HG03378 (cell line): ENCODE measurements at regions not wholly inside any gene's neighbourhood (a gene's known extent, or its start where the extent isn't known, plus 50 kb on each side); places are given as distances from the start of the nearest gene placed in this dataset.
"Not testable (repeated sequence)": the region's sequence is repeated elsewhere in the genome, so short reads cannot be mapped to it uniquely, and the experiment has no call there.

Source experiments
- ATAC-seq: cut with Tn5 transposase; IDR thresholded peaks from one replicate; pipeline ENCODE4 v1.9.1; 2021; ENCODE audit warnings: mild to moderate bottlenecking, moderate library complexity; ENCODE audit not compliant: unreplicated experiment

DNA sequence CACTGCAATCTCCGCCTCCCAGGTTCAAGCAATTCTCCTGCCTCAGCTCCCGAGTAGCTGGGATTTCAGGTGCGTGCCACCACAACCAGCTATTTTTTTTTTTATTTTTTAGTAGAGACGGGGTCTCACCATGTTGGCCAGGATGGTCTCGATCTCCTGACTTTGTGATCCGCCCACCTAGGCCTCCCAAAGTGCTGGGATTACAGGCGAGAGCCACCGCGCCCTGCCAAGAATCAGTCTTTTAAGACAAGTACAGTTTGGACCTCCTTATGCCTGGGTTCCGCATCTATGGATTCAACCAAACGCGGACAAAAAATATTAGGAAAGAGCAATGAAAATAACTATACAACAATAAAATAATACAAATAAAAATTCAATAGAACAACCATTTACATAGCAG, 285.9 kb upstream of the HS6ST1 start:
- ATAC-seq = not testable (repeated sequence)

DNA sequence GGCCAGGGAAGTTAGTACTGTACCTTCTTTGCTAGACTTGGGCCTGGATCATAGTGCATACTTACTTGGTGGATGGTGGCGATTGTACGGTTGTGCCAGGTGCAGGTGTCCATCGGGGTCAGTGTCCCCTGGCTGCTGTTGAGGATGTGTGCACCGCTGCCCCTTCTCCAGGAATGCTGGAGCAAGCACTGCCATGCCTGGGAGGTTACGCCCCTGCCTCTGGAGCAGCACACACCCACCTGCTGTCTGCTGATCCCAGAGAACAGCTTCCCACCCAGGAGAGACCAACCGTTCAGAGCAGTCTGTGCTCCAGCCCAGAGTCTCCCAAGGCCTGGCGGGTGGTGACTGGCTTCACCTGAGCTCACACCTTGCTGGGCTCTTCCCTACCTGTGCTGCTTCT, 286.8 kb upstream of the HS6ST1 start:
- ATAC-seq = no peak

DNA sequence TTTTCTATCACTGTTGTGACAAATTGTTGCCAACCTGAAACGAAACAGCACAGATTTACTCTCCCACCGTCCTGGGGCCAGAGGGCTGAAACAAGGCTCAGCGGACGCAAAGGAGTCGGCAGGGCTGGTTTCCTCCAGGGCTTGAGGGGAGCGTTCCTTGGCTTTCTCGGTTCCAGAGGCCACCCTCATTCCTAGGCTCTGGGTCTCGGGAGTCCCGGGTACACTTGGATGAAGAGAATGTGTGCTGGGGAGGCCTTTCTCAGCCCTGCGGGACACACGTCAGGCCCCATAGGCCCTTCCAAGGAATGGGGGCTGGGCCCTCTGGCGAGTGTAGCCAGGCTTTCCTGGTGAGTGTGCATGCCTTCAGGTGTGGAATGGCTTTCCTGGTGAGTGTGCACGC, 287.3 kb upstream of the HS6ST1 start:
- ATAC-seq = no peak

DNA sequence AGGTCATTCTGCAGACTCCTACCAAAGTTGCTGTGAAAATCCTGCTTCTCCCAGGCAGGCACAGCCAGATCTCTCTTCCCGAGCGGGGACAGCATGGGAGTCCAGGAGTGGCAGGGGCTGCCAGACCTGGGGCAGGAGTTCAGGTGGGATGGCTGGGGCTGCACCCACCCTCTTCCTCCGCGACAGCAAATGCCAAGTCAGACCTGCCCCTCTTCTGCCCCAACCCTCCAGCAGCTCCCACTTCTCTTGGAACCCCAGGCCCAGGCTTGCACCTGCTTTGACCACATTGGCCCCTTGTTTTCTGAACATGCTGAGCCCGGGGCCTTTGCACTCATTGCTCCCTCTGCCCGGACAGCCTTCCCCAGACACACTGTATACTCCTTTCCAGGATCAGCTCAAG, 288.2 kb upstream of the HS6ST1 start:
- no peak for ATAC-seq

DNA sequence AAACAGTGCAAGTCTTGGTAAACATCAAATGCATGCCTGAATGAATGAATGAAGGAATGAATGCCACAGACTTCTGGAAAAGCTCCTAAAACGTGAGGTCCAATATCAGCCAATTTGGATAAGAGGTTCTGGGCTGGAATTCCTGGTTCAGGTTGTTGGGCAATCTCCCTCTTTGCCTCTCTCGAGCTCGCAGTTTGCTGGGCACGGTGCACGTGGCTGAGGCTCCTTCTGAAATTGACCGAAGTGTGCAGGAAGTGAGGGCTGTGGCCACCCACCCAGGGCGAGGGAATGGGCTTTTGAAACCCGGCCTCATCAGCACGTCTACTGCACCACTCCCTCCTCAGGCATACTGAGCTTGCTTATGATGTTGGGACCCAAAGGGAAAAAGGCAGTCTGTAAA, 288.8 kb upstream of the HS6ST1 start:
- ATAC-seq = no peak

DNA sequence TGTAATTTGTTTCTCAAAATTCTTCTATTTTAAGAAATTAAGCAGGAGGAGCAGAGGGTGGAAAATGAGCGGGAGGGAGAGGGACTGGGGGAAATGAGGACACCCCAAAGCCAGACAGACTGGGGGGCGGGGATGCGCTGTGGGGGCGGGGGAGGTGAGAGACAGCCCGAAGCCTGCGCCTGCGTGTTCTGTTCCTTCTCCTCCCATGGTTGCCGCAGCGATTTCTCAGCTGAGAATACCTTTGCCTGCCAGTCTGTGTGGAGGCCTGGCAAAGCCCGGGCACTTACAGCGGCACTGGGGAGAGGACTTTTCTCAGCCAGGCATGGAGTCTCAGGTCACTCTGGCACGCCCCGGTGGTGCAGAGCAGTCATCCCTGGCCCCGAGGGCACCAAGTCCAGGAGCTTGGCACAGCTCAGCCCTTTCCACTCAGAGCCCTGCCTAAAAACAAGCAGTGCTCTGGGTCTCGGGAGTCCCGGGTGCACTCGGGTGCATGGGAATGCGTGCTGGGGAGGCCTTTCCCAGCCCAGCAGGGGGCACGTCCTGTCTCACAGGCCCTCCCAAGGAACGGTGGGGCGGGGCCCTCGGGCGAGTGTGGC, 289.3 kb upstream of the HS6ST1 start:
- ATAC-seq = no peak

DNA sequence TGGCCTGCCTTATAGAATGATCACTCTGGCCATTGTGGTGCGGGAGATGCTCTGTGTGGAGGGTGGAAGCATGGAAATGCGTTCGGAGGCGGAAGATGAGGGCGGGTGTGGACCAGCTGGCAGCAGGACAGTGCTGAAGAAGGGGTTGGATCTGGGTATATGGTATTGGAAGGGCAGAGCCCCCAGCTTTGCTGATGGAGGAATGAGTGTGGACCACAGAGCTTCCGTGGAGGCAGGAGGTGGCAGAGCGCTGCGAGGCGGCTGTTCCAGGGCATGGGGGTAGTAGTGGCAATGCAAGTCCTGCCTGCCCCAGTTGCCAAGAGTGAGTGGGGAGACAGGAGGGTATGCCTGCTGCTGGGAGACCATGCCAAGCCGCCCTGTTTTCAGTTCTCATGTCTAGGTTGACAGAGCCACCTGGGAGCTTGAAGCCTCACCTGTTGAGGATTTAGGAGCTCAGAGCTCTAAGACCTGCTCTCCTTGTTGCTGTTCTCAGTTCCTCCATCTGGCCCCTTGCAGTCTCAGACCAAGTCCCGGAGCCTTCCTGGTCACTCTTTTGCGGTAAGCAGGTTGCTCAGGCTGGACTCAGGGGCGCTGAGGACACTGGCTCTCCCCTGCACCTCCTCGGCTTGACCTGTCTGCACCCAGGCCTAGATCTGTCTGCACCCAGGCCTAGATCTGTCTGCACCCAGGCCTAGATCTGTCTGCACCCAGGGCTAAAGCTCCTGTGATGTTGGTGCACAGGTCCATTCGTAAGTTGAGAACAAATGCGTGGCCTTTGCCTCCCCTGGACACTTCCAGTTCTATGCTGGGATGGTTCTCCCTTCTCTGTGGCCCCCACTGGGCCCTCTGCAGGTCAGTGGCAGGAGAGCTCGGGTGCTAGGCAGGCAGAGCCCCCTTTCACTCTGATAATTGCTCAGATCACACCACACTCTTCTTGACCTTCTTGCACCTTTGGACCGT, 290.5 kb upstream of the HS6ST1 start:
- ATAC-seq = no peak

DNA sequence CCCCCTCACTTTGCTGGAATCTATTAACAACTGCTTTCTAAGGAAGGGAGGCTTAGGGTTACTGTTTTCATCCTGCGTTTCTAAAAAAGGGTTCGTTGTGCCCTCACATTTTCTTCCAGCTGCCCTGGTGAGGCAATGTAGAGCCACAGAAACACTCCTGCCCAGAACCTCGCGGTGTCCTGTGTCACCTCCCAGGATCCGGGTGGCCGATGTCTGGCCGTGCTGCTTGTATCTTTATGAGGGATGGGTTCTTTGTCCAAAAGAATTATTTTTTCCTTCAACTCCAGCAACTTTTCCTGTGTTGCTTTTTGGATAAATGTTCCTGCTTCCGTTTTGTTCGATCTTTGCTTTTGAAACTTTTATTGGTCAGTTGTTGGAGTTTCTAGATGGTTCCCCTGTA, 291.8 kb upstream of the HS6ST1 start:
- no peak for ATAC-seq

DNA sequence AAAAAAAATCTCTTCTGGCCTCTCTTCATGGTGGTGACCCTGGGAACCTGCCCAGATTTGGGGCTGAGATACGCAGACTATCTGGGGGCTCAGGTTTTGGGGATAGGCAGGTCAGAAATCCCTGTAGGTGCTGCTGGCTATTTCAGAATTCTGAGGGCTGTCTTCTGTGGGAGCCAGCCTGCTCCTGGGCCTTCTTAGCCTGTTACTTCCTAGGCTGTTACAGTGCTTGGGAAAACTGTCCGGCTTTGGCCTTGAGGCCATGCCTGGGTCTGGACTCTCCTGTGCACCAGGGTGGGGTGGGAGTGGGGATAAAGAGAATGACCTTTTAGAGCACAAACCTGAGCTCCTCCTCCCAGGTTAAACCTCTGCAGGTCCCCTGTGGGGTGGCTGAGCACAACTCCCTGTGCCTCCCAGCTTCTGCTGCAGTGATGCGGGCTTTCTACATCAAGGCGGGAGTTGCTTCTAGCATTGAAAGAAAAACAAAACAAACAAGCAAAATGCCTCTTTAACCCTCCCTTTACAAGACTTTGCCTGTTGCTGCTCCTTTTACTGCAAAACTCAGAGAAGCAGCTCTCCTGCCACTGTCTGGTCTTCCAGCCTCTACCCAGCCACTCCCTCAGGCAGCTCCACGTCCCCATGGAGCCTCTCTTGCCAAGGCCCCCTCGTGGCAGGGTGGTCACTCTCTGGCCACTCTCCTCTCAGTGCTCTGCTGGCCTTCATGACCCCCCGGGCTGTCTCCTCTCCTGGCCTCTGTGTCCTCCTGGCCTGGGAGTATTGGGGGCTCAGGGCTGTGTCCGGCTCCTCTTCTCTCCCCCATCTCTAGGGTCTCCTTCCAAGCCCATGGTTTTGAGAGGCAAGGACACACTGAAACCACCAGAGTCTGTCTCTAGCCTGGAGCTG, 293.0 kb upstream of the HS6ST1 start:
- ATAC-seq = no peak

DNA sequence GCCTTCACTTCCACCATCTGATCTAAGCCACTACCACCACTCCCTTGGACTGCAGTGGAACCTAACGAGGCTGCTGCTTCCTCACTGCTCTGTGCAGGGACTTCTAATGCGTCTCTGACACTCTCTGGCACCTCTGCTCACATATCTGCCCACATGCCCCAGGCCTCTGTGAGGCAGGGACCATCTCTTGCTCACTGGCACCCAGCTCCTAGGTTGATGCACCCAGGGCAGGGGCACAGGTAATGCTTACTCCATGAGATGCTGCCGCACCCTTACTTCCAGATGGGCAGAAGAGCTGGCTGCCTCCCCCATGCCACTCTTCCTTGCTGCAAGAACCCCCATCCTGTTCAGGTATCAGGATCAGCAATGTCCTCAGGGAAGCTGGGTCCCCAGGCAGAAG, 294.0 kb upstream of the HS6ST1 start:
- no peak for ATAC-seq

DNA sequence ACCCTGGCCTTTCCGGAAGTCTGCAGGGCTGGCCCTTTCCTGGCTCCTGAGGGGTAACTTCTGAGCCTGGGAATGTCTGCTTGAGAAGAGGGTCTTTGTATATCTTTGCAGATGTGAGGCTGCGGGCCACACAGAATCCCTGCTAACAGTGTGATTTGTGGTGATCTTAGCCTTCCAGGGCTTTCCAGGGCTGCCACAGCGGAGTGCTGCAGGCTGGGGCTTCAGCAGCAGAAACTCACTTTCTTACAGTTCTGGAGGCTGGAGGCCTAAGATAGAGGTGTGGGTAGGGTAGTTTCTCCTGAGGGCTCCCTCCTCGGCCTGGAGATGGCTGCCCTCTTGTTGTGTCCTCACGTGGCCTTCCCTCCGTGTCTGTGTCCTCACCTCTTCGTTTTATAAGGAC, 294.7 kb upstream of the HS6ST1 start:
- ATAC-seq = no peak

DNA sequence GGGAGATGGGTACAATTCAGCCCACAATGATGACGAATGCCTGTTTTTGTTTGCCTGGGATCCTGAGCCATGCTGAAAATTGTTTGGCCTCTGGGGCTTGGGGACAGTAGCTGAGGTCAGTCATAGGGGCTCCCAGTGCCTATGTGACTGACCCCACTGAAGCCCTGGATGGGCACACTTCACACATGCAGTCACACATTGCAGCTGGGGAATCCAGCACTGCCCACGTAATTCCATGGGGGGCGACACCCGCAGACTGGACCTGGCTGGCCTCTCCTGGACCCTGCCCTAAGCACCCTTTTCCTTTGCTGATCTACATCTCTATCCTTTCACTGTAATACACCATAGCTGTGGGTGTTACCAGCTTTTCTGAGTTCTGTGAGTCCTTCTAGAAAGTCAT, 295.2 kb upstream of the HS6ST1 start:
- ATAC-seq = no peak

DNA sequence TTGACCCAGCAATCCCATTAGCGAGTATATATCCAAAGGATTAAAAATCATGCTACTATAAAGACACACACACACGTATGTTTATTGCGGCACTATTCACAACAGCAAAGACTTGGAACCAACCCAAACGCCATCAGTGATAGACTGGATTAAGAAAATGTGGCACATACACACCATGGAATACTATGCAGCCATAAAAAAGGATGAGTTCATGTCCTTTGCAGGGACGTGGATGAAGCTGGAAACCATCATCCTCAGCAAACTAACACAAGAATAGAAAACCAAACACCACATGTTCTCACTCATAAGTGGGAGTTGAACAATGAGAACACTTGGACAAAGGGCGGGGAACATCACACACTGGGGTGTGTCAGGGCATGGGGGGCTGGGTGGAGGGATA, 296.2 kb upstream of the HS6ST1 start:
- ATAC-seq = not testable (repeated sequence)

DNA sequence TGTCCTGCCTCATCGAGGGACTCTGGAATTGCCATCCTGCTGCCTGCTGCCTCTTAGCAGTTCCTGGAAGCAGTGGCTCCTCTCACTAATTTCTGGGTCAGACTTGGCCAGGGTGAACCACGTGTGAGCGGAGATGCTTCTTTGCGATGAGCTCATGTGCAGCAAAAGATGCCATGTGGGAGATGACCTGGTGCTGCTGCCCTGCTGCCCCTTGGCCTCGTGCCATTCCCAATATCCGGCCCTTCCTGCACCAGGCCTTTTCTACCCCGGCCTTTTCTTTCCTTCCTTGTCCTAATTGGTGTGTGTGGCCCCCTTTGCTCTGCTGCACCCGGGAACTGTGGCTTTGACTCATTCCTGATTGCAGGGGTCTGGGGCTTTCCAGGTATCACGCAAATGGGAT, 296.9 kb upstream of the HS6ST1 start:
- ATAC-seq = no peak

DNA sequence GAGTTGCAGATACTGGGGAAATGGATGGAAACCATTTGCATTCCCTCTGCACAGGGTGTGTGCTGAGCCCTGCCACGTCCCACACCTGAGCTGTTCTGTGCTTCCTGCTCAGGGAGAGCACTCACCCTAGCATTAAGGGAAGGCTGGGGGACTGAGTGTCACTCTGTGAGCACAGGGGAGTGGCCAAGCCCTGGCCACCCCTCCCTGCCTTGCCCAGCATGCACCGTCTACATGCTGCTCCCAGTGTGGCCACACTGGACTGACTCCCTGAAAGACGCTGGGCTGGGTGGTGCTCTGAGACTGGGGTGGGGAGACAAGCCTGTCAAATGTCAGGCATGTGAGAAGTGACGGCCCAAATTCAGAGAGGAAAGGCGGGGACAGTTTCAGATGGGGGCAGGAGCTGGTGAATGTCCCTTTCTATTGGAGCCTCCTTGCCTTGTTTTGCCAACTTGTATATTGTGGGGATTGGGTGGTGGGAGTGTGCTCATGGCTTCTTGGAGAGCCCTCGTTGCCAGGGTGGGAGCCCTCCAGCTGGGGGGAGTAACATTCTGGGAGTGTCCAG, 298.4 kb upstream of the HS6ST1 start:
- ATAC-seq = no peak

DNA sequence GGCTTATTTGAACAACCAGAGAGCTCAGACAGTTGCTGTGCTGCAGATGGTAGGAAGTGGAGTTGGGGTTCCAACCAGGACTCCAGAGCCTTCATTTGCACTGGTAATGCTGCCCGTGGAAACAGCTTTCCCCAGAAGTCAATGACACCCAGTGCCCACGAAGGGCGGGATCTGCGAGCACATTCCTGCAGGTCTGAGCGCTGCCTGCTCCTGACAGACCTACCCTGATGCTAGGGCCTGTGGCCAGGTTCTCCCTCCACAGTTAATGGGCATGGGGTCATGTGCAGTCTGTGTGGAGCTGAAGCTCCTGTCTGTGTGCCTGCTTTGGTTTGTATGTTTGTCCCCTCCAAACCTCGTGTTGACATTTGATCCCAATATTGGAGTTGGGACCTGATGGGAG, 299.0 kb upstream of the HS6ST1 start:
- ATAC-seq = no peak

DNA sequence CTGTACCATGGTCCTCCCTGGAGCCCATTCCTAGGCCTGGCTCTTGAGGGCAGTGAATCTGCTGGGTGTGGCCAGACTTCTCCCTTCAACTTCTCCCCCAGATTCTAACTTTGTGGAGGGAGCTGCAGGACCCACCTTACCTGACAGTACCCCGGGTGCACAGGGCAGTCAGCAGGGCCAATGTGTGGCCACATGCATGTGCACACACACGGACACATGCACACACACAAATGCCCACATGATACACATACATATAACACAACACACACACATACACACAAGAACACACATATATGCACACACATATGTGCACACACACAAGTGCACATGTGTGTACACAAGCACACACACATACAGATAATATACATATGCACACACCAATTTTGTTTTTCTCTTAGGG, 300.0 kb upstream of the HS6ST1 start:
- ATAC-seq = no peak

DNA sequence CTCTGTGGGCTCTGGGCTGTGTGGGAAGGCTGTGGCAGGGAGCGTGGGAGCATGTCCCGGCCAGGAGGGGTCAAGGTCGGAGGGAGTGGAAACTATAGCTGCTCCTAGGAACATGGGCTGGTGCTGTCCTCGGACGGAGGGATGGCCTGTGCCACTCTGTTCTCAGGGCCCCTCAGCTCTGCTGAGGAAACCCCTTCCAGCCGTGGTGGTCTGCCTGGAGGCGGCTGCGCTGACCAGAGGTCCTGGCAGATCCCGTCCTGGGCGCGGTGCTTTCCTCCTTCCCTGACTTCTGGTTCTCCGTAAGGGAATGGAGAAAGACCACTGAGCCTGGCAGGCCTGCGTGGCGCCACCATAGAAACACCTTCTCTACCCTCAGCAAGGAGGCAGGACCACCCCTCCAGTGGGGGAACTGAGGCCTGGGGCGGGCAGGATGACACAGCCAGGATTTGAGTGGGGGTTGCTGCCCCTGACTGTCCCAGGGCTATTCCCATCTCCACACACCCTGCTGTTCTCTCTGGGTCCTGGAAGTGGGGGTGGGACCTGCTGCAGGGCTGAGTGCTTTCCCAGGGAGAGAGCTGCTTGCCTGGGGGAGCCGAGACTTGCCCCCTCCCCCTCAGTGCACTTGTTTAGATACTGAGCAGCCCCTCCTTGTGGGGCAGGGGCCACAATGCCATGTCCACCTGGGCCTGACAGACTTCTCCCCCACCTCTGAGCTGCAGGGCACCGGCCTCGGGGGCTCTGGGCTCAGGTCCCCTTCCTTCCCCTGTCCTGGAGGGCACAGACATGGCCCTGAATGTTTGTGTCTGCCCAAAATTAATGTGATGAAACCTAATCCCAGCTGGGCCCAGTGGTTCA, 301.0 kb upstream of the HS6ST1 start:
- ATAC-seq = no peak

DNA sequence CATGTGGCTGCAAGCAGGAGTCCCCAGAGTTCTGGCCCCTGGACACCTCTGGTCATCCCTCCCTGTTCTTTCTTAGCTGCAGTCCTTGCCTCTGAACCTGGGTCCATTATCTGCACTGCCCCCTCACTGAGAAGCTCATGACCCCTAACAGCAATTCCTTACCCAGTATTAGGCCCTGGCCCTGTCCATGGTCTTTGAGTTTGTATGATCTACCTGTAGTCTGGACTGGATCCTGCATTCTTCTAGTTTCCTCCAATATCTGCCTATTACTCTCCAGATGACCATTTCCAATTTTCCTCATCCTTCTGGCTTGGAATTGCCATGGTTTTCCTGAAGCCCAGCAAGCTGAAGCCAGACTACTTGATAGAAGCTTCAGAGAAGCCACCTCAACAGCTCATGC, 302.4 kb upstream of the HS6ST1 start:
- no peak for ATAC-seq

DNA sequence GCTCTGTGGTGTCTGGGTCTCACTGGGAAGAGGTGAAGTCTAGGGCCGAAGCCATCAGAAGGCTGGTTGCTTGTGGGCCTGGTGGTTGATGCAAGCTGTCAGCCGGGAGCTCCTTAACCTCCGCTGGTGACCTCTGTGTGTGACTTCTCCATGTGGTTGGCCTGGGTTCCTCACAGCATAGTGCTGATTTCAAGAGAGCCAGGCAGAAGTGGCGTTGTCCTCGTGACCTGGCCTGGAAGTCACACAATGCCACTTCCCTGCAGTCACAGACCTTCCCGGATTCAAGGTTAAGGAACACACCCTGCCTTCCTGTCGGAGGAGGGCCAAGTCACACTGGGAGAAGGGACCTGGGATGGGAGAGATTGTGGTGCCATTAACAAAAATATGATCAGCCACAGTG, 303.7 kb upstream of the HS6ST1 start:
- no peak for ATAC-seq
